Stimulated activated CD8-positive, alpha-beta memory T cell treated with anti-CD3 and anti-CD28 coated beads, Interleukin-7, amount 100 ng/mL, for 4 hours (primary cell): ENCODE measurements at regions not wholly inside any gene's neighbourhood (a gene's known extent, or its start where the extent isn't known, plus 50 kb on each side); places are given as distances from the start of the nearest gene placed in this dataset.

Experiments used
- DNase-seq, 2 donors: peaks; one replicate each; pipeline ENCODE4 v3.0.0-alpha.2; 2020; ENCODE audit warnings: low read depth in 2 of 2

DNA sequence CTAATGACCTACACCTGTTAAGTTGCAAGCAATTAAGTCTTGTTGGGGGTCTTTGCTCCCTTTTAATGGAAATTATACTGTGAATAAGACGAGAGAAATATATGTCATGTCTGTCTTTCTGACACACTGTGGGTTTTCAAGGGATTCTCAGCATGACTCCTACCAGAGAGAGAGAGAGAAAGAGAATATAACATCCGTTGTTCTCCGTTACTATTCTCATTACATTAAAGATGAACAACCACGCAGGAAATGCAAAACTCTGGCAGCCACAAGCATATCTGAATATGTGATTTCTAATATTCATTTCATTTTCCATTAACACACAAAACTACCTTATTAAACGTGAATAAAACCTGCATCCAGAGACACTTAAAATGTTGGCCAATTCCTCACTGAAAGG is 67.3 kb upstream of the EGLN3 start:
- DNase-seq: no peak

- no peak for DNase-seq
Observed at GRCh38 chr14:34015383-34015782, 64.5 kb upstream of the EGLN3 start.

- no peak for DNase-seq
Observed at GRCh38 chr14:34014936-34015335, 64.1 kb upstream of the EGLN3 start.

DNA sequence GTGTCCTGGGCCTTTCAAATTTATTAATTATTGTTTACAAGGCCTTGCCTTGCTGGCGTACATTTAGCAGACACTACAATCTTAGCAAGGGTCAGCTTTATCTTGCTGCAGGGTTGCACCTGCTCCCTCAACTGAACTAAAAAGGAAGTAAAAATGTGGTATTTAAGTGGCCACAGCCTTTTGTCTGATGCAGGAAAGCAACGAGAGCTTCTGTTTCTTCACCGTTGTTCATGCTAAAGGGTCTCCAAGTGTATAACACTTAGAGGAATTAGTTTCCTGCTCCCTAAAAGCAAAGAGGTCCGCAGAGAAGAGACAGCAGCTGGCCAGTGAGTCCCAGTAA is 62.8 kb upstream of the EGLN3 start:
- no peak for DNase-seq

DNA sequence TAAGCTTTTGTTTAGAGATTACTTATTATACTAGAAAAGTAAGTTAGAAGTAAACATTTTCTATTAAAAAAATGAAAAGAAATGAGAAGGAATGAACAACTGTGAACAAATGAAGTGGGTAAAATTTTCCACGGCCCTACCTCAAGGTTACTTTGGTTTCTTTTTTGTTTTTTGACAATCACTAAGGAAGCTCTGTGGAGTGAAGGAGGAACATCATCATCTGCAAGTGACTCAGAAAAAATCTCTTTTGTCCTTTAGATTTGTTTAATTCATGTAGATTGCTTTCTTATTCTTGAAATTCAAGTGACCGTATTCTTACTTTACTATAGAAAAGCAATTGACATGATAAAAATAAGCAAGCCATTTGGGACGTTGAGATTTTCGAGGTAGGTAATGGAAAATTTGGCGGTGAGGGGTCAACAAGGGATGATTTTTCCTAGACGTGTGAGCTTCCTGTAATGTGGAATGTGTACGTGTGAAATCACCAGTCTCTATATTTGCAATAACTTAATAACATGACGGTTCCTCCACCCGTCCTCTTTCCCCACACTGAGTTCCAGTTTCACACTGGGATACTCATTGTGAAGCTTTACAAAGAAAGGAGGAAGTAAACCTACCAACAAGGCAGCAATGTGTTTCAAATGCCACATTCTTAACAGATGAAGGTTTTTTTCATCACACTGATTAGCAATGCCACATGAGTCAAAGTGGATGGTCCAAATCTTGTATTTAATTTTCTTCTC is 62.3 kb upstream of the EGLN3 start:
- DNase-seq: no peak

GRCh38 chr14:34012369-34012768 is 61.5 kb upstream of the EGLN3 start:
- no peak for DNase-seq

DNA sequence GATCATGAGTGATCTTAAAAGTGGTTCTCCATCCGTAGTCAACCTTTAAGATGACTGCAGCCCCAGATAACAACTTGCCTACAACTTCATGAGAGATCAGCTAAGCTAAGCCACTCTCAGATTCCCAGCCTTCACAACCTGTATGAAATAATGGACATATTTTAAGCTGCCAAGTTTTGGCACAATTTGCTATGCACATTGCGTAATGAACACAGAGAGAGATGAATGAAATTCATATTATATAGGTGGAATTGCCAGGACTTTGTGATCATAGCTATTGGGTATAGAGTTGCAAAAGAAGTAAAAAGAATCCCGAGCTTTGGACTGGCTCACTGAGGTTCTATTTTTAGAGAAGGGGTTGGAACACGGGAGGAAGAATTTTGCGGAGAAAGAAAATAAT is 59.1 kb upstream of the EGLN3 start:
- DNase-seq: no peak

DNA sequence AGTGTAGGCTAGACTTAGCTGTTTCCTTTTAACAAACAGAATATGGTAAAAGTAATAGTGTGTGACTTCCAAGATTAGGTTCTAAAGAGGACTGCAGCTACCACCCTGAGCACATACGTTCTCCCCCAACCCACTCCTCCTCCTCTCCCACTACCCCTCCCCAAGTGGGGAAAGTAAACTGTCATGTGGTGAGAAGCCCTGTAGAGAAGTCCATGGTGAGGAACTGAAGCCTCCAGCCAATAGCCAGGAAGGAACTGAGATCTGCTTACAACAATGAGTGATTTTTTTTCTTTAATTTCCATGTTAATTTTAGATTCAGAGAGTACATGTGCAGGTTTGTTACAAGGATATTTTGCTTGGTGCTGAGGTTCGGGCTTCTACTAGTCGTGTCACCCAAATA is 57.0 kb upstream of the EGLN3 start:
- DNase-seq: no peak

DNA sequence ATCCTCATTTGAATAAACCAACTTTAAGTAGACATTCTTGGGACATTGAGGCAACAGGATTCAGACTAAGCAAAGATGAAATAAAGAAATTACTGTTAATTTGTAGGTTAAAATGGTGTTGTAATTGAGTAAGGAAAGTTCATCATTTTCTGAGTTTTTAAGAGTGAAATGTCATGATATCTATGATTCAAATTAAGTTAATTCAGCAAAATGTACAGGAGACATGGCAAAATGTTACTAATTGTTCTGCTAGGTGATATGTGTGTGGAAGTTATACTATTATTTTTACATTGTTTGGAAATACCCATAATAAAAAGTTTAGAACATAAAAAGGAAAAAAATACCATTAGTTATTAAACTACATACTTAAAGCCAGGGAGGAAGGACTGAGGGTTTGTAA is 55.0 kb upstream of the EGLN3 start:
- DNase-seq: no peak

- DNase-seq: no peak
Observed at GRCh38 chr14:34004881-34005280, 54.0 kb upstream of the EGLN3 start.

DNA sequence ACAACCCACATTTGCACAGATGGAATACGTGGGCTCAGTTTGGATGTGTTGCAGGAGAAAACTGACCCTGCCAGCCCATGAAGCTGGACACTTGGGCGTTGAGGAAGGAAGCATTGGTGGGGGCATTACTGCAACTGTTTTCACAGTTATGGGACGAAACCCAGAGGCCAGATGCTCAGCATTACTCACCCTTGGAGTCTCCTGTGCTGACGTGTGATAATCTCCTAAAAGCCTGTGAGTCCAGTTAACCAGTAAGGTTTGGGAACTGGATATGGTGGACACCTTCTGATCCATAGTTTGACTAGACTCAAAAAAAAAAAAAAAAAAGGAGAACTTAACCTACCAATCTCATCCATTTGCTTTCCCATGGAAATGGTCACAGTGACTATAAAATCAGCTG is 52.8 kb upstream of the EGLN3 start:
- no peak for DNase-seq

GRCh38 chr14:34003082-34003668 is 52.3 kb upstream of the EGLN3 start:
- DNase-seq: no peak
